ENCODE measurements at regions not wholly inside any gene's neighbourhood (a gene's known extent, or its start where the extent isn't known, plus 50 kb on each side); places are given as distances from the start of the nearest gene placed in this dataset.

DNA sequence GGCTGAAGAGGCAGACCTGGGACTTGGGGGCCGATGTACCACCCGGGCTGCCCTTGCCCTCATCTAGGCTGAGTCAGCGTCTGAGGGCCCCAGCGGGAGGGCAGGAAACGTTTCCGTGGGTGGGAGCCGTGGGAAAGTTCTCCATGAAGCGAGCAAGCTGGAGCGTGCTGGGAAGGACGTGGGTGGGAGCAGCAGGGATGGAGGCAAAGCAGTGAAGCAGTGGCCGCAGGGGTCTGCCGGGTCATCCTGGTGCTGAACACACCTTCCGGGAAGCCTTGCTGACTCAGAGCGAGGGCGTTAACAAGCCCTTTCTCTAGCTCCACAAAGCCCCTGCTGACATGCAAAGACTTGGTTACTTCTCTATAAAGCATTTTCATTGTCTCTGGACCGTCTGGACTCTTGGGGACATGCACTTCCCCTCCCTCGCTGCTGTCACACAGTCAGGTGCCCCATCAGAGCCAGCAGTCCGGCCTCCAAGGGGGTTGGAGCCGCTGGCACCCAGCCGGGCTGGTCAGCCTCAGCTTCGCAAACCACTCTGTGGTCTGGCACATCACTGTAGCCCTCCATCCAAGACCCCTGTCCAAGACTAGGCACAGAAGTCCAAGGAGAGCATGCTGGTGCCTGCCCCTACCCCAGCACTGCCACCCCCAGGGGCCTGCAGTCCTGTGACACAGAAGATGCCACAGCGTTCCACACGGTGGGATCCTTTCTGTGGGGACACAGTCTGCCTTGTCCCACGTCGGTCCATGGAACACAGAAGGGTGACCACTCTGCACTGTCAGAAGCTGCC lies 115.1 kb upstream of the GPC1 start:
- Mint-ChIP-seq H3K4me1 (ENCODE audit: low read depth) (peaks cover 21% of the 10 kb centered on the region), H3K27me3 (ENCODE audit: insufficient read depth) (peaks cover 4% of the 10 kb centered on the region), H3K4me3 (no peak overlapping the region), H3K27ac (0 out of 2 replicates have a peak overlapping the region, but pooled peaks have one; percentile 18), H3K36me3 (ENCODE audit: low read depth) (no peaks in the 10 kb centered on the region), H3K9me3 (no peaks in the 10 kb centered on the region)
- TF ChIP-seq CTCF (IDR thresholded peaks at IDR 0.05), result no peak
- peak; percentile 69 for DNase-seq

GRCh38 chr2:240322231-240322955 lies 113.1 kb upstream of the GPC1 start:
- no peak for TF ChIP-seq CTCF (IDR thresholded peaks at IDR 0.05)
- Mint-ChIP-seq H3K4me3 (no peak overlapping the region), H3K27ac (no peak overlapping the region), H3K4me1 (ENCODE audit: low read depth) (peaks cover 32% of the 10 kb centered on the region), H3K27me3 (ENCODE audit: insufficient read depth) (peaks cover 1% of the 10 kb centered on the region), H3K36me3 (ENCODE audit: low read depth) (no peaks in the 10 kb centered on the region), H3K9me3 (no peaks in the 10 kb centered on the region)
- no peak for DNase-seq

- H3K36me3 Mint-ChIP-seq (ENCODE audit: low read depth), result no peaks in the 10 kb centered on the region
- no peak overlapping the region for H3K4me3 Mint-ChIP-seq
- peaks cover 1% of the 10 kb centered on the region for H3K27me3 Mint-ChIP-seq (ENCODE audit: insufficient read depth)
- H3K9me3 Mint-ChIP-seq, result no peaks in the 10 kb centered on the region
- H3K27ac Mint-ChIP-seq, result no peak overlapping the region
- H3K4me1 Mint-ChIP-seq (ENCODE audit: low read depth), result peaks cover 32% of the 10 kb centered on the region
- no peak for DNase-seq
- TF ChIP-seq CTCF (IDR thresholded peaks at IDR 0.05), result no peak
Observed at GRCh38 chr2:240322991-240323390, 112.5 kb upstream of the GPC1 start.

DNA sequence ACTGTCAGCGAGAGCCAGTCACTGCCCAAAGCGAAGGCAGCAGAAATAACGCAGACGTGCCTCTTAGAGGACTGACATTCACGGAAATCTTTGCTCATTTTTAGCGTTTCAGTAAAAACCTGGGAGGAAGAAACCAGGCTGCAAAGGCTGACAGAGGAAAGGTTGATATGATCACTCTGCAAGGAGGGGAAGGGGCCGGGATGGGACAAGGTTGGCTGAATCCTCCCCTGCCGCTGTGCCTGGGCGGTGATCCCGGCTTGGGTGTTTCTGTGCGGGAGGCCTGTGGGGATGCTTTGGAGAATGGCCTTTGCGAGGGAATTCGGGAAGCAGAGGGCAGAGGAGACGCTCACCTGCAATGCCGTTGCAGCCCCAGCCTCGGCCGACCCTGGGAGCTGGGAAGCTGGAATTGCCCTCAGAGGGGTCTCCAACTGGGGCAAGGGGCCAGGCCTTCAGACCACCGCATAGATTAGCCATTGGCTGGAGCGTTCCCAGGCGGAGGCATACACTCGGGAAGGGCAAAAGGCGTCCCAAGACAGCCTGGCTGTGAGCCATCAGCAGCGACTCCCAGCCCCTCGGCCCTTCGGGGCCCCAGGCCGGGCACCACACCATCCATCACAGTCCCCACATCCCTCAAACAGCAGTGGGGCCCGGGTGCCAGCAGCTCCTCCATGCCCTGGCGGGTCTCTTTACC lies 111.7 kb upstream of the GPC1 start:
- no peak for DNase-seq
- H3K27ac Mint-ChIP-seq, result no peak overlapping the region
- no peaks in the 10 kb centered on the region for H3K36me3 Mint-ChIP-seq (ENCODE audit: low read depth)
- H3K27me3 Mint-ChIP-seq (ENCODE audit: insufficient read depth), result peaks cover 1% of the 10 kb centered on the region
- peaks cover 32% of the 10 kb centered on the region for H3K4me1 Mint-ChIP-seq (ENCODE audit: low read depth)
- no peak for TF ChIP-seq CTCF (IDR thresholded peaks at IDR 0.05)
- no peaks in the 10 kb centered on the region for H3K9me3 Mint-ChIP-seq
- H3K4me3 Mint-ChIP-seq, result no peak overlapping the region

DNA sequence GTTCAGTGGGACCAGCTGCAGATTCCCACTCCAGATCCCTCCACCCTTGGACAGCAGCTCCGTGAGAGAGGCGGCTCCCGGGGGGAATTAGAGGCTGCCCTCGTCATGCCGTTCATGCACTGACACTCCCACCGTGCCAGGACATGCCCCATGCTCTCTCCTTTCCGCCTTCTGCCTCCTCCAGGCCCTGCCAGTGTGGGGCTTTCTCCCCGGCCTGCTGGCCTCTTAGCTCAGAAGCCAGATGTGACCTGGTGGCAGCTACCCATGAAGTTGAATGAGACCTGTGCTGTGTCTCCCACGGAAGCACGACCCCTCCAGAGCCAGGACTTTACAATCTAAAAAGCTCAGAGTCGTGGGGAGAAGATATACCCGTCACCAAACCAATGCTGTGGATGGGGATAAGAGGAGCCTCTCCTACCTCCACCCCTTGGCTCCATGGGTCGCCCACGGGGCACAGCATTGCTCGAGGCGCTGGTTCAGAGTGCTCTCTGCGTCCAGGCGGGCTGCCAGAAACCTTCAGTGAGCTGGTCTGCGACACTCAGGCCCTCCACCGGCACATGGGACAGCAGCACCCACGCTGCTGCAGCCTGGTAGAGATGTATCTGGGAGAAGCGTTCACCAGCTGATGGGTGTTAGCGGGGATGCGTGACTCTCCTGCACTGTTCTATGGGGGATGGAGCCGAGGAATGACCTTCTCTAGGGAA lies 111.0 kb upstream of the GPC1 start:
- Mint-ChIP-seq H3K4me3 (no peak overlapping the region), H3K27ac (no peak overlapping the region), H3K9me3 (no peaks in the 10 kb centered on the region), H3K27me3 (ENCODE audit: insufficient read depth) (peaks cover 1% of the 10 kb centered on the region), H3K4me1 (ENCODE audit: low read depth) (peaks cover 32% of the 10 kb centered on the region), H3K36me3 (ENCODE audit: low read depth) (no peaks in the 10 kb centered on the region)
- no peak for DNase-seq
- TF ChIP-seq CTCF (IDR thresholded peaks at IDR 0.05), result no peak
